ENCODE measurements at regions not wholly inside any gene's neighbourhood (a gene's known extent, or its start where the extent isn't known, plus 50 kb on each side); places are given as distances from the start of the nearest gene placed in this dataset.
A peak's percentile ranks its signal among the peaks of the same experiment; 100 is the strongest.

DNA sequence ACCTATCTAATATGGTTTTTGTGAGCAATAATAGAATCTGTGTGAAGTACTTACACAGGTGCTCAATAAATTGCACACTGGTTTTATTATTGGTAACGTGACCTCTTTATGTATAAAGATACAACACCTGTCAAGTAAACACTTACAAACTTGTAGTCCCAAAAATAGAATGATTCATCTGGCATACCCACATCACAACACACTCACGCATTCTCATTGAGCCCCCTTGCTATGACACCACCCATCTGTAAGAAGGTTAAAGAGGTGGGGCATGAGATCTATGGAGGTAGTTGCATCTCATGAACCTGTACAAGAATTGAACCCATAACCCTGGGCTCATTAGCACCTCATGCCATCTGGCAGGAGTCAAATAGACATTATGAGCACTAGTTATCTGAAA is 134.9 kb upstream of the THBS1 start:
- DNase-seq, result no peak

DNA sequence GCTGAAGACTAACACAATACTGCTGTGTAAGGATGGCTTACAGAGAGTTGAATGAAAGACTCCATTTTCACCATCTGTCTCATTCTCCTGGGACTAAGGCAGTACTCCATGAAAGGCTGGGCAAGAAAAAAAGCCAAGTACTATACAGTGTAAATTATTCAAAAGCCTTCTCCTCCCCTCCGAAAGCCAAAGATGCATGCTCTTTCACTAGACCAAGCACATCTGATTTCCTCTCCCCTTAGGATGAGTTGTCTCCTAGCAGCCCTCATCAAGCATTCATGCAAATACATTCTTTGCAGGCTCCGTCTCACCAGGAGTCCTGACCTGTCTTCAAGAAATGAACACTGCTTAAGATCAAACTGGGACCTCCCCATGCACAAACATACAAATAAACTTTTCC is 133.5 kb upstream of the THBS1 start:
- DNase-seq, result no peak

DNA sequence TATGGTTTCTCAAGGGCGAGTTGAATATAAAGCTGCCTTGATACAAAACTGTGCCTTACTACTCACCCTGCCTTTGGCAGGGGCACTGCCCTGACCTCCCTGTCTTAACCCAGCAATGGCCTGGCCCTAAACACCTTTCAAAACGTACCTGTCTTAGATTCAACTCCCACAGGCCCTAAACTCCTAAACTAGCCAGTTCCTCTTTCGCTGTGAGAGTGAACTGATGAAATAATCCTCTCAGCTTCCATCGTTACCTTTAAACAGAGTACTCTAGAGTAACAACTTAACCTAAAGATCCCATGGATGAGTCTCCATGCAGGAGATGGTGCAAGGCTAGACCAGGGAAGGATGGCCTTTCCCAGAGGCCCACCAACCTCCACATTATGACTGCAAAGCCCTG is 133.0 kb upstream of the THBS1 start:
- DNase-seq, result no peak

DNA sequence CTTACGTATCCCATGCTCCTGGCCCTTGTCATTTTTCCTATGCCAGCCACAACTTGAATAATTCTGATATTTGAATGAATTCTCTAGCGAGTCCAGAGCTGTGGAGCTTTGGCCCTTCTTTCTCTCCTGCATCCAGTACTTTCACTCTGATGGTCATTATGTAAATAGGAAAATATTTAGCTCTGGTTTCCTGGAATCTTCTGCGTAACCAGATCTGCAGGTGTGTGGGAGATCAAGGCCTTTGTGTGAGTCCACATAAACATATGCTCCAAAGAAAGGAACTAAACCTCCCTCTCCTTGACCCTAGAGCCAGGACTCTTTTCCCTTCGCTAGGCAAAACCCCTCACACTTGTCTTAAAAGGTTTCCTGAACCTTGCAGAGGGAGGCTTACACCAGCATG is 132.5 kb upstream of the THBS1 start:
- no peak for DNase-seq

DNA sequence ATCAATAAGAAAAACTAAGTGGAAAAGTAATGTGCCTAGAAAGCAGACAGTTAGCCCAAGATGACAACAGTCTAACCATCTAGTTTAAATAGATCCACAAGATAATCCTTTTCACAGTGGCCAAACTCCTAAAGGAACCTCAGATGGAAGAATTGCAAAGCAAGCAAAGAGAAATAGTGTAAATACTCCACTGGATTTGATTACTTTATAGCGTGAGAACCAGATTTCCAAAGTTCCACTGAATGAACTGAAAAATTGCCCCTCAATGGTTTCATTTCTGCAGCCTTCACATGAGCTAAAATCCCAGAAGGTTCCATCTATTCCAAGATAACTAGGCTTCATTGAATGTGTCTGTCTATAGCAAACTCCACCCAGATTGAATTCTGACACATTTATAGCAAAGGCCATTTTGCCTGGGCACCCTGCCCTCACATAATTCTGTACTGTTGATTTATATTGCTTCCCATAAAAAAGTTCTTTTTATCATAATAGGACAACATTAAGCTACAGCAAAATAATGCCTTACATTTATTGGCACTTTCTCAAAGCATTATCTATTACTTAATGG is 129.7 kb upstream of the THBS1 start:
- DNase-seq, result no peak

DNA sequence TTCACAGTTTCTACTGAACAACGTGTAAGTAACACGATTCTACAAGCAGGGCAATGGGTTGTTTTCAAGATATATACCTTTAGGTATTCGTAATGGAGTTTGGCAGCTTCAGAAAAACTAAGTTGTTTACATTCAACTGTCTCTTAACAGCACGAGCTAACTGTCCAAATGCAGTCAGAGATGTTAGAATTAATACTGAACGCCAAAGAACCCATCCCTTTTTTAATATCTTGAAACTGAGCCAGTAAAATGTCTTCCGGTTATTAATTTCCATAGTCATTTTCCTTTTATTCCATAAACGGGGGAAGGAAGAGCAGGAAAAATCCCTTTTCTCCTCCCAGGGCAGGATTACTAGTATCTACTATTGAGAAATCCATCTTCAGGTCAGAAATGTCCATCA is 129.0 kb upstream of the THBS1 start:
- DNase-seq, result no peak

DNA sequence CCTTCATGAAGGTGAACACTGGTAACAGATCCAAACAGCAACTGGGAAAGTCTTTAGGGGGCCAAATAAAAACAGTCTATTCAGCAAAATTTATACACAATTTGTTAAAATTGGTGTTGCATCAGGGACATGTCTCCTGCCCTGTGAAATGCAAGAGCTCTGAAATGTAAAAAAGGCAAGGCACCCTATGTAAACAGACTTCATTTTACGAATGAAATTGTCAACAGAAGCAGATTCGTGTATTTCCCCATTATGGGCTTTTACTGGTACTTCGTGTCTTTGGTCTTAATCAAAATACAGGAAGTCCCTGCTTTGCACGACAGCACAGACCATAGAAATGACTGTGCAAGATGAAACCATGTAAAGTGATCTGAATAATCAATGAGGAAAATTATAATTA is 127.3 kb upstream of the THBS1 start:
- peak; percentile 66 for DNase-seq

DNA sequence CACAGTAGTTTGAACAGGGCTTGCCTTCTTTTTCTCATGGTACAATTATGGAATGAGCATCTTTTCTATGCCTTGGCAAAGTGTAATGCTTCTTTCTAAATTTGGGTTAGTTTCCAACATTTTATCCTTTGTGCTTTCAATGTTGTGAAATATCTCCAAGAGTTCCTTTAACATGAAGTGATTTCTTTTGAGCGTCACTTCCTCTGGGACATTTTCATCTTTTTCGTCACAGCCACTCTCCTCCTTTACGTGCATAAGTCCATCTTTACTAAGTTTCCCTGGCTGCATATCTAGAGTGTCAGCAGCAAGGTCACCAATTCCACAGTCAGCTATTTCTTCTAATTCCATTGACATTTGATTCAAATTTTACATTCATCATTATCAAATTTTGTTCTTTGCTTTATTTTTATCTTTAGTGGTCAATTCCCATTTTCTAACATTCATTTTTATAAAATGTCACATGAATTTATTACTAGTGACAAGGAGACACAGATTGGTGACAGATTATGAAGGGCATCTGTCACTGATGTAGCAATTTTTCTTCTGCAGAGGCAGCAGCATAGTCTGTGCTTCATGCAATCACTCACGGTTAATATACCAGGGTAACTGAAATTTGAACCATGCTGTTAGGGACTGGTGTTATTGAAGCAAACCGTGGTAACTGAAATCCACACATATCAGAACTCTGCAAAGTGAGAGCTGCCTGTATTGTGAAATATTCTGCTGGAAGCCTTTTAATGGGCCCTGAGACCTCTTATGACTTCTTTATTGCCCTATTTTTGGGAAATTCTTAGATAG is 126.5 kb upstream of the THBS1 start:
- peak; percentile 10 for DNase-seq

DNA sequence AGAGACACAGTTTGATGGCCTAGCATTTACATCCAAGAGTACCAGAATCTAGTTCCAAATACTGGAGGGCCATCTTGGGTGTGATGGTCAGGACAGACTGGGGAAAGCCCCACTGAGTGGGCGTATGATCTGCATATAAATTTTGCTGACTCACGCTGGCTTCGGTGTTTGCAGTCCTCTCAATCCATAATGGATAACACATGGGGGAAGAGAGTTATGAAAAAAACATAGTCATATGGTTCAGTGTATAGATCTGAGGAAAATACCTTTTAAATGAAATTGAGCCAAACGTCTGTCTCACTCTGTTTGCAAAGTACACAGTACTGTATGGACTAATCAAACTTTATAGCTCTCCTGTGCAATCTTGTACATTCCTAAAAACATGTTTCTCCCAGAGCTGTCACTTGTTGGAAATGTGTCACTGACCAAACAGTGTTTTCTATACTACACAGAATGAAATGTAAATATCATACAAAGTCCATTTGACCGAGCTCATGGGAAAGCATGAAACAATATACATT is 125.3 kb upstream of the THBS1 start:
- DNase-seq, result peak; percentile 53

DNA sequence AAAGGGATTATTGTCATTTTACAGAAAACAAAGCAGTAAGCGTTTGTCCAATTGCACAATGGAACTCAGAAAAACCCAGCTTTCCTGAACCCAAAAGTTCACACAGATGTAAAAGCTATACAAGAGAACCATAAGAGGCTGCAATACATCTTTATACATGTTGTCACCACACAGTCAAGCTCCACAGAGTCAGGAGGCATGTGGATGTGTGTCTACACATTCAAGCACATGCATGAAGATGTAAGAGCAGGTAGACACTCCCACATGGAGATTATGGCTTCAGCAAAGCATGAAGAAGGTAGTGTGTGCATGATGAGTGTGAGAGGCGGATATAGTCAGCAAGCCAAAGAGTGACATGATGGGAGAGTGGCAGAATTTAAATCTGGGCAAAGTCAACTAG is 124.7 kb upstream of the THBS1 start:
- DNase-seq, result no peak

DNA sequence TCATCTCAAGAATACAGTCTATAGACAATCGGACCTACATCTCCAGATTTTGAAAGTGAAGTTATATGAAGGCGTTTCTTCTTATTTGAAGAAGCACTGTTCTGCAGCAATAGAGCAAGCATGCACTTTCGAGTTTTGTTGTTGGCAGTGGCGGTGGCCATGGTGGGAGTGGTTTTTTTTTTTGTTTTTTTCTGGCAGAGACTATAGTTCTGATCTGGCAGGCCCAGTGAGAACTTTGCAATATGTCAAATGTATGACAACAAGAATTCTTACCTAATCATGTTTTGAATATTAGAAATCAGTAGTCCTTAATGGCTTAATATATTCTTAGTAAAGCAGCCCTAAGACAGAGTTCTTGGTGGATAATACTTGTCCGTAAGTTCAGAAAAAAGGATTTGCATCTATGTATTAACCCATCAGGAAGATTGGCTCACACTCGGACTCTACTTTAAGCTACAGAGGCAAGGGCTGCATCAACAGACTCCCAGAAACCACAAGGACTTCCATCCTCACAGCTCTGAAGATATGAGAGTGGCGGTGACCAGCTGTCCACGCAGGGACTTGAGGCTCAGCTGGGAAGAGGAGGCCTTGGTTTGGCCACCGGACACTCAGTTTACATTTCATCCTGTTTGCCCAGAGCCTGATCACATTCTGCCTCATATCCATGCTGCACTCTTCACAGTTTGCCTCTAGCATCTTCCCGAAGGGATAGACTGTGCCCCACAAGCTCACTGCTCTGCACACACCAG is 124.1 kb upstream of the THBS1 start:
- no peak for DNase-seq

DNA sequence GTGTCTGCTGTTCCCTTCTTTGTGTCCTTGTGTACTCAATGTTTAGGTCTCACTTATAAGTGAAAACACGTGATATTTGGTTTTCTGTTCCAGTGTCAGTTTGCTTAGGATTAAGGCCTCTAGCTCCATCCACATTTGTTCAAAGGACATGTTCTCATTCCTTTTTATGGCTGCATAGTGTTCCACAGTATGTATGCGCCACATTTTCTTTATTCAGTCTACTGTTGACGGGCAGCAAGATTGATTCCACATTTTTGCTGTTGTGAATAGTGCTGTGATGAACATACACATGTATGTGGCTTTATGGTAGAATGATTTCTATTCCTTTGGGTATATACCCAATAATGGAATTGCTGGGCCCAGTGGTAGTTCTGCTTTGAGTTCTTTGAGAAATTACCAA is 122.7 kb upstream of the THBS1 start:
- DNase-seq, result no peak

DNA sequence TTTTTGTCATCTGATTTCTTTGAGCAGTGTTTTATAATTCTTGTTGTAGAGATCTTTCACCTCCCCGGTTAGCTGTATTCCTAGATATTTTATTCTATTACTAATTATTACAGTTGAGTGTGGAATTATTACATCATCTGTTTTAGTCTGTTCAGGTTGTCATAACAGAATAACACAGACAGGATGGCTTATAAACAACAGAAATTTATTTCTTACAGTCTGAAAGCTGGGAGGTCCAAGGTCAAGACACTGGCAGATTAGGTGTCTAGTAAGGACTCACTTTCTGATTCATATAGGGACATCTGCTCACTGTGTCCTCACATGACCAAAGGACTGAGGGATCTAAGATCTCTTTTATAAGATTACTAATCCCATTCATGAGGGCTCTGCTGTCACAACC is 121.3 kb upstream of the THBS1 start:
- no peak for DNase-seq

DNA sequence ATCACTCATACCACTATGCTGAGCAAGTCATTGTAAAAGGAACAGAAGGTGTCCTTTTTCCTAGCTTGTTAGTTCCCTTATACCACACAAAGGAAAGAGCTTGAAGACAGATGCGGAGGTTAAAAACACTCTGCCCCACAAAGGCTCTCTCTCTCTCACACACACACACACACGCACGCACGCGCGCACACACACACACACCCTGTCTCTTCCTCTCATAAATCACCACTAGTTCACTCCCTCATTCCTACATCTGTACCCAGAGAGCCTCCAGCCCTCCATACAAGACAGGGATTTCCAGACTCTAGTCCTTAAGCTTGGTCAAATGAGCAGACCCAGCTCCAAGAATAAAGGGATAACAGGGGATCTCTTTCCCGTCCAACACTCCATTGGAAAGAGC is 120.1 kb upstream of the THBS1 start:
- no peak for DNase-seq

DNA sequence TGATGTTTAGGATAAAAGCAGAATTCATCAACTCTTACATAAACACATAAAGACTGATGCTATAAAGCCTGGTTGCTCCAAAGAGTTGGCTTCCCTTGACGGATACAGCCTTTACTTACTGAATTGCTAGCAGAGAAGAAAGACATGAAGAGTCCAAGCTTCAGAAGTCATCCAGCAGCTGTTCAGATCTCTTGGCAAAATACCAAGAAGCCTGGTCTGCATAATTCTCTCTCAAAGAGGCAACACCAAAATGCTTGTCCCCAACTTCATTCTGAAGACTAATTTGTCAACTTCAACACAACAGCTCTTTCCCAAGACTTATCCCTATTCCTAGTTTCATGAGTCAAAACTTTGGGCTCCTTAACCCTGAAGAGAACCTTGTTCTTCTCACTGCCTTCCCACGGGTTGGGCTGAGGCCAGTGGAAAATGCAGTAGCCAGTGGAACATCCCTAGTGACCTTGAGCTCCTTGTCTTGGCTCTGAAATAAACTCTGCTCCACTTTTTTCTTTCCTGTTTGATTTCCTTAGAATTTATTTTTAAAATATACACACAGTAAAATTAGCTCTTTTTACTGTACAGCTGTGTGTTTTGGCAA is 119.2 kb upstream of the THBS1 start:
- no peak for DNase-seq

DNA sequence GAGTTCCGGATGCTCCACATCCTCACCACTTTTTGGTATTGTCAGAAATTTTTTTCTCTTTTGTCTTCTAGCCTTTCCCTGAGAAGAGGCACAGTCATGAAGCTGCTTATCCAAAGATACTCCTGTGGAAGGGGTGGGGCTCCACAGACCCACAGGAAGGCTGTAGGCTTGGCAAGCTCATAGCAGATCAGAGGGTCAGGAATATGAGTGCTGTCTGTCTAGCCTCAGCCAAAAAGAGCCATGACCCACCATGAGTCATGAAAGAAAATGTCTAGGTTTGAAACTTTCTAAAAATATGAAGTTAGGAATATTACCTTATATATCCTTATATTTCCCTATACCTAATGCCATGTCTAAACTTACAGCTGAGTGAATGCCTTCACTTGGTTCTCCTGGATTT is 118.2 kb upstream of the THBS1 start:
- no peak for DNase-seq

DNA sequence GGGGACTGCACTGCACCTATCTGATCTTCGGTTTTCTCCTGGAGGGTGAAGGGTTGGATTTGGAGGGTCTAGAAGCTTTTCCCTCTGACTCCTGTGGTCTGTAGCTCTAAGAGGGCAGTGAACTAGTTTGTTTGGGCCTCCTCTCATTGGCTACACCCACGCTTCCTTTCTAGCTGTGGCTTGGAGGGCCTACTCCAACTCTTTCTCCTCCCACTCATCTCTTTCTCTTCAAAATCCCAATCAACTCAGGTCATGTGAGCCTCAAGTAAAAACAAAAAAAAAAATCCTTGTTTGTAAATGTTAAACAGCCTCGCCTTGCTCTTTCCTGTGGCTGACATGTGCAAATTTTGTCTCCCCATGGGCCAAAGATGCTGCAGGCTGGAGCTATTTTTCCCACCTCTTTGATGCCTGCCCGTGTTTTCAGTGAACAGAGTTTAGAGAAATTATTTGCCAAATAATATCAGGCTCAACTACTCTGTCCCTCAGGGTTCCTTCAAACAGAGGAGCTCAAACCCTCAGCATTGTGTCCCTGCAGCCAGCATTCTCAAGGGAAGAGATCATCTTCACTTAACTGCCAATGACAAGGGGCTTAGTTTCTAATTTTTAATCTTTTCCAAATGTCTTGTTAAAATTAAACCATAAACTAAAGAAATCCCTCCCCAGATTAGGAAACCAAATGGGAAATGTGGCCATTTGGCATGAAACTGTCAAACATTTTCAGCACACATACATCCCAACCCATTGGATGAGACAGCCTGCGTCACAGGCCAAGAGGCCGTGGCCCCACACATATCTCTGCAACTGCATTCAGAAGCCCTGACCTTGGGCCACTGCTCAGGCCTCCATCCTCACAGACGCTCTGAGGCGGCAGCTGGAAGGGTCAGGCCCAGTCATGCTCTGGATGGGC is 114.8 kb upstream of the THBS1 start:
- DNase-seq, result no peak

DNA sequence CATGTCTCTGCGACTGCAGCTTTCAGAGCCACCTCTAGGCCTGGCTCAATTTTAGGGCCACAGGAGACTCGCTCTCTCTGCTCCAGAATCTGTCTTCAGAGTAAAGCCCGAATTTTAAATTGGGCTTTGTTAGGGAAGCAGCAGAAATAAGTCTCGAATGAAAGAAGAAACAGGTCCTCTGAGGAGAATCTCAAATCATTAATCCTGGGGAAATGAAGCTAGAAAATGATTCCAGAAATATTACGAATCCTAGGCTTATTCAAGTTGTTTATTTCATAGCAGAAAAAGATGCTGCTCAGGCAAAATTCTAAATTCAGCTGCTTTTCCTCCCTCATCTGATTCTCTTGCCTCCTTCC is 114.2 kb upstream of the THBS1 start:
- no peak for DNase-seq

DNA sequence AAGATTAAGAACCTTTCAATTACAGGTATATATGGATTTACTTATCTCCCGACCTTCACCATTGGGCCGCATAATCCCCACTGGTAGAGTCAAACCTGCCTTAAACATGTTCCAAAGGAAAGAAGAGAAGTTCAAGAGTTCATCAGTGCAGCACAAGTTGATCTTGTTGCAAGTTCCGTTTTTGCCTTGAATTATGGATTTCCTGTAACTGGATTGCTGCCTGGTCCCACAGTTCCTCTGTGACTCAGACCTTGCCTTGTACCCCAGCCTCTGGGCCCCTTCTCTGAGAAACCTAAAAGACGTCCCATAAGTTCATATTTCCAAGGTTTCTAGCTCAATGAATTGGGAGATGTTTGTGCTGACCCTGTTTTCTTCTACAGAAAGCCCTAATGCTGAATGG is 112.5 kb upstream of the THBS1 start:
- DNase-seq, result no peak

DNA sequence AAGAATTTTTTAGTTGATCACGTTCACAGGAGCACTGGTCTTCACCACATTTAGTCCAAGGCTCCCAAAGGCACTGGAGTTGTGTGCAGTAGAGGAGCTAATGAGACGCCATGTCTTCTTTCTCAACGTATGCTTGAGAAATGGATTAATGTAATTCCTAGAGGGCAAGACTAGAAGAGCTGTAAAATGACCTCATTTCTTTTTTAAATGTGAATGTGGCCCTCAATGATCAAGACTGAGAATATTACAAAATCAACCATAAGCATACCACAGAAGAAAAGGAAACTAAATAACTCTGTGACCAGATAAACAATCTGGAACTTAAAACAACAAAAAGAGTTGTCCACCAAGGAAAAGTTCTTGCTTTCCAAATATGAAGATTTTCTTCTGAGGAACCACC is 112.1 kb upstream of the THBS1 start:
- DNase-seq, result no peak

DNA sequence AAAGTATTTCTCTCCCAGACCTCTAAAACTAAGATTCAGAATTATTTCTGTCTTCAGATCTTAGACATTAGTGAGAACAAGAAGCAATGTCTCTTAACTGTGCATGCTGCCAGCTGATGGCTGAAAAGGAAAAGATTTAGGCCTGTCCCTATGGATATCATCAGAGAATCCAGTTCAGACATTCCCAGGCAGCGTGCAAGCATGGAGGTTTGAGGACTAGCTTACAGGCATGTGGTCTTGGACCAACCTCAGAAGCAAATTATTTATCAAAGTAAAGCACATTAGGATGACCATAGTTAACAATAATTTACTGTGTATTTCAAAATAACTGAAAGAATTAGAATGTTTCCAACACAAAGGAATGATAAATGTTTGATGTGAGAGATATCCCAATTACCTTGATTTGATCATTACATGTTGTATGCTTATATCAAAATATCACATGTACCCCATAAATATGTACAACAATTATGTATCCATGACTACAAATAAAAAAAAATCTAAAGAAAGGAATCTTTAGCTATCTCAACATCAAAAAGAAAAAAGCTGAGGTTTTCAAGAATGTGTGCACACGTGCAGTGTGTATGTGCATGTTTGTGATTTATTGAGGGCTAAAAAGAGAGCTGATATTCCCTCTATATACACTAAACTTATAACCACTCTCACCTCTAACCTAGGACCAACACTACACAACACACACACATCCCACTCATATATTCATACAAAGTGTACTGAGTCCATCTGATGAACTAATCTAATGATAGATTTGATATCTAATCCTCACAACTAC is 108.9 kb upstream of the THBS1 start:
- no peak for DNase-seq

Measured in SHP77 treated with DMSO at 0.1 percent for 48 hours (cell line).